ENCODE measurements at regions not wholly inside any gene's neighbourhood (a gene's known extent, or its start where the extent isn't known, plus 50 kb on each side); places are given as distances from the start of the nearest gene placed in this dataset.

DNA sequence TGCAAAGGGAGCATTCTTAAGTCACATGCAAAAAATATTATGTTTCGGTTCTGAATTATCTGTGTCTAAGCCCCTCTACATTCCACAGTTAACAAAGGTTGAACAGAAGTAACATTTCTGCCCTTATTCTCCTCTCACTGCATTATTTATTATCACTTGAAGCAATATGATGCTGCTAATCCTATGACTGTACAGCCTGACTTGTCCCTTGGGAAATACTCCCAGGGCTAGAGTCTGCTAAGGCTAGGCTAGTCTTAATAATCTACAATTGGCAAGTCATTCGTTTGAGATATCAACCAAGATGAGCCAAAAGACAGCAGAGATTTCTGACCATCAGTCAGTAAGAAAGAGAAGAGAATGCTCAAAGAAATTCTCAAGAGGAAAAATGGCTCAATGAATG lies 226.9 kb upstream of the HCCS start:
- TF ChIP-seq SMC3 (IDR thresholded peaks at IDR 0.05; ENCODE audit: low read depth, low read length) (no peak), MAFK (IDR thresholded peaks at IDR 0.05; ENCODE audit: low read depth, low read length) (no peak), CHD1 (IDR thresholded peaks at IDR 0.05; ENCODE audit: low read depth, low read length) (no peak), CEBPB (IDR thresholded peaks at IDR 0.05; ENCODE audit: low read depth, low read length) (peak; percentile 7; the same call in 1 of the 2 replicates), POLR2A (IDR thresholded peaks at IDR 0.05; ENCODE audit: low read depth, low read length) (no peak)
- ATAC-seq (ENCODE audit: low read depth) (peak; percentile 90), DNase-seq (peak; percentile 56)
- no peak overlapping the region for H2AFZ ChIP-seq (replicated peaks; ENCODE audit: low read length, poor library complexity)
- H3K14ac ChIP-seq (replicated peaks; ENCODE audit: low read depth, low read length), result no peak overlapping the region
- CTCF ChIA-PET, result no interaction called here
- no peak overlapping the region for H4K5ac ChIP-seq (ENCODE audit: low read depth, low read length)
- H2BK5ac ChIP-seq (ENCODE audit: low read depth, low read length, poor library complexity, severe bottlenecking), result no peak overlapping the region
- no peak overlapping the region for H3K18ac ChIP-seq (ENCODE audit: low read depth, low read length)
- in situ Hi-C loops (cut with MboI; ENCODE audit: low sequenced_read_pairs), result no loop called here
- H3K27ac ChIP-seq (ENCODE audit: insufficient read depth, low read length), result no peak overlapping the region
- no peak overlapping the region for H3K23ac ChIP-seq (ENCODE audit: low read depth, low read length)
- H3K79me1 ChIP-seq (ENCODE audit: low read depth in 1 of 2, low read length in 2 of 2), result no peaks in the 10 kb centered on the region
- dilution Hi-C loops (cut with HindIII; ENCODE audit: low sequenced_read_pairs, unreplicated experiment), result no loop called here
- no peaks in the 10 kb centered on the region for H3K9me1 ChIP-seq (ENCODE audit: insufficient read depth, low read length)
- no peak overlapping the region for H4K91ac ChIP-seq (ENCODE audit: insufficient read depth, low read depth, low read length)
- H3K4ac ChIP-seq (ENCODE audit: low read depth, low read length), result no peak overlapping the region
- WGBS, 2 experiments (ENCODE audit: extremely low coverage in 2 of 2, insufficient read length in 1 of 2), result no CpG with 5 or more reads among the region's 2 CpGs
- POLR2A ChIA-PET (ENCODE audit: unreplicated experiment), result no interaction called here
- H2BK15ac ChIP-seq (ENCODE audit: low read depth, low read length), result no peak overlapping the region
- H2BK20ac ChIP-seq (ENCODE audit: low read depth, low read length), result no peak overlapping the region
- no peak overlapping the region for H3K9ac ChIP-seq (ENCODE audit: low read depth, low read length)
- H4K8ac ChIP-seq (ENCODE audit: low read depth in 2 of 2, low read length in 2 of 2), result no peak overlapping the region
- no peaks in the 10 kb centered on the region; the same call in none of the 2 replicates for H3K9me3 ChIP-seq (ENCODE audit: control insufficient read depth, insufficient read depth, low read length)
- H2BK120ac ChIP-seq (ENCODE audit: low read depth, low read length), result no peak overlapping the region
- no peaks in the 10 kb centered on the region for H4K20me1 ChIP-seq (ENCODE audit: insufficient read depth, low read length)
- intact Hi-C loops (cut with micrococcal nuclease), result no loop called here
- no peak overlapping the region for H3K56ac ChIP-seq (ENCODE audit: extremely low read depth, insufficient read depth, low read length)
- peaks cover 3% of the 10 kb centered on the region for H3K4me1 ChIP-seq (ENCODE audit: control insufficient read depth, insufficient read depth, low read length)
- H2AK5ac ChIP-seq (ENCODE audit: low read depth, low read length), result no peak overlapping the region
- BruUV-seq (replicated peaks), result no TSS peak
- no peaks in the 10 kb centered on the region for H3K27me3 ChIP-seq (ENCODE audit: control insufficient read depth, insufficient read depth, low read length)
- no peak overlapping the region for H3K4me3 ChIP-seq (ENCODE audit: insufficient read depth, low read depth, low read length)
- no peak overlapping the region for H3K4me2 ChIP-seq (ENCODE audit: low read depth, low read length)
- no peak overlapping the region for H2AK9ac ChIP-seq (replicated peaks; ENCODE audit: low read depth, low read length, poor library complexity)
- H3K36me3 ChIP-seq (ENCODE audit: control insufficient read depth, insufficient read depth, low read length), result no peaks in the 10 kb centered on the region
